Dedifferentiated amniotic fluid mesenchymal stem cell (primary cell): ENCODE measurements at regions not wholly inside any gene's neighbourhood (a gene's known extent, or its start where the extent isn't known, plus 50 kb on each side); places are given as distances from the start of the nearest gene placed in this dataset.

Source experiments
- DNase-seq: peaks from one replicate; pipeline ENCODE4 v3.0.0-alpha.2; 2016; ENCODE audit errors: extremely low spot score

DNA sequence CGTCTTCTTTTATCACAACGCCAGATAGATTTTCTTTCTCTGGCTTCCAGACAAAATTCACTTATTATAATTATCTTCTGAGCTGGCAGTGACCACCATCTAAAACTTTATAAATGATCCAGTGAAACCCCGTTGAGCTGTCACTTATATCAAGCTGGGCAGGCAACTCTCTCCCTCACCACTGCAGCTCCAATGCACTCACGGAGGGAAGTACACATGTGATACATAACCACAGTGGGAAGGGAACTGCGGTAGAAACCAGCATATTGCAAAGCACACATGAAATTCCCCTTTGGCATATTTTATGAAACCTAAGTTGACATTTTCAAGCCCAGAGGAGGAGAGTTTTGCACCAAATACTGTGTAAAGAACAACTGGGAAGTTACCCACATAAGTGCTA is 536.9 kb downstream of the HACE1 start:
- no peak for DNase-seq

DNA sequence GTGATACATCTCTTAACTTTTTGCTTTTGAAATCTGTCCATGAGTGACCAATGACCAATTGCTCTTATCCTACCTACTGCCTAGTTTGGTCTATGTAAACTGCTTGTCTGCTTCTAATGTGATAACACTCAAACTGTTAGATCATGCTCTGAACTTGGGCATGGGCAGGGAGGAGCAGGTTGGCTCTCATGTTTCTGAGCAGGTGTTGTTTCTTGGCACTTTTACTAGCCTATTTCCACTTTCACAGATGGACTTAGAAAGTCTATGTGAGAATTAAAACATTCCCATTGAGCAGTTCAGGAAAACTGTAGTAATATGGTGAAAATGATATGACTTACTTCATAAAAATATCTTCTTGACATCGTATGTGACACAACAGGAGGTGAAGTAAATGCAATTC is 538.4 kb downstream of the HACE1 start:
- DNase-seq, result no peak

DNA sequence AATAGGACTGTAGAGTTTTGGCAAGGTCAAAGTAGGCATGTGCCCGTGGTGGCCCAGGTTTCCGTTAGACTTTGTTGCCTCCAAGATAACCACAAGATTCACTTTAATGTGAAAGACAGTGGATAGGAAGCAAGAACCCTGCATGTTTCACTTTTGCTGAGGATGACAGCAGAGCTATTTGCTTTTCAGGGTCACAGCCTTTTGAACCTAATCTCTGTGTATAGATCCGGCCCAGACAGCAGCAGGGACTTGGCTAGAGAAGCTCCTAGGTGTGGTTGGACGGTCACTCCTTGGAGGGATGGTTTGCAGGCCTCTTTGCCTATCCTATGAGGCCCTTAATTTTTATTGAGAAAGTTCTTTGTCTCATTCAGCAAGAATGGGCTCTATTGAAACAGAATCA is 538.8 kb downstream of the HACE1 start:
- no peak for DNase-seq

DNA sequence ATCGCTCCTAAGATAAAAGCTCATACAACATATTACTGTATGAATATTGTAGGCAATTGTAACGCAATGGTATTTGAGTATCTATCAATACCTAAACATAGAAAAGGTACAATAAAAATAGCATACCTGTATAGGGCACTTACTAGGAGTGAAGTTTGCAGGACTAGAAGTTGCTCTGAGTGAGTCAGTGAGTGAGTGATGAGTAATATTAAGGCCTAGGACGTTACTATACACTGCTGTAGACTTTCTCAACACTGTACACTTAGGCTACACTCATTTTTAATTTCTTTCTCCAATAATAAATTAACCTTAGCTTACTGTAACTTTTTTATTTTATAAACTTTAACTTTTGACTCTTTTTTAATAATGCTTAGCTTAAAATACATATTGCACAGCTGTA is 546.9 kb downstream of the HACE1 start:
- DNase-seq, result no peak

DNA sequence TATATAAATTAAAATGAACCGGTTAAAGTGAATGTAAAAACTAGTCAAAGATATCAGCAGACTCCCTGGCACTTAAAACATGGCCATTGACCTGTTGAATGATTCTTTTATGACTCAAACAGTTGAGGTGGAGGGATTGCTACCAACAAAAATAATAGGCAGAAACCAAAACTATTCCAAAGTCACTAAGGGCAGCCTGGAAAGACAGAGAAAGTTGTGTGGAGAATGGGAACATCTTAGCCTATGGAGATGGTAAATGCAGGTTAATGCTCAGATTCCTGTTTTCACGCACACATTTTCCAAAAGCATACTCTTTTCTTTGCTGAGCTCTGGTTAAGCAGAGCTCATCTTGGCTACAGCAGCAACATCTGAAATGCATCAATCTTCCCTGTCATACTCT is 553.5 kb downstream of the HACE1 start:
- no peak for DNase-seq

DNA sequence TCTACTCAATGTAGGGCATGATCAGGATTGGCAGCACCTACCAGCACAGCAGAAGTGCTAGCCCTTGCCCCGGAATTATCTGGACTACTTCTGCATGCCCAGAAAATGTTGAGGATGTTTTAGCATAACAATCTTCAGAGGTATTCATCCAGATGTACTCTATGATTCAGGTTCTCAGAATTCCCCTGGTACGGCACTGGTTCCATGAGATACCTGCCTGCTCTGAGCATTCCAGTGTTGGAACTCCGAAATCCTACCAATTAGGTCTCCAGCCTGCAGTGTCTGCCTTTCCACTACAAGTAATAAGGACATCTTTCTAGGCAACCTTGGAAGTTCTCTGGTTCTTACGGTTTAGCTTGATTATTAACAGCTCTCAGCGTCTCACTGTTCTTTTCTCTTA is 554.5 kb downstream of the HACE1 start:
- no peak for DNase-seq

GRCh38 chr6:104301951-104302350 is 557.8 kb downstream of the HACE1 start:
- DNase-seq, result no peak

DNA sequence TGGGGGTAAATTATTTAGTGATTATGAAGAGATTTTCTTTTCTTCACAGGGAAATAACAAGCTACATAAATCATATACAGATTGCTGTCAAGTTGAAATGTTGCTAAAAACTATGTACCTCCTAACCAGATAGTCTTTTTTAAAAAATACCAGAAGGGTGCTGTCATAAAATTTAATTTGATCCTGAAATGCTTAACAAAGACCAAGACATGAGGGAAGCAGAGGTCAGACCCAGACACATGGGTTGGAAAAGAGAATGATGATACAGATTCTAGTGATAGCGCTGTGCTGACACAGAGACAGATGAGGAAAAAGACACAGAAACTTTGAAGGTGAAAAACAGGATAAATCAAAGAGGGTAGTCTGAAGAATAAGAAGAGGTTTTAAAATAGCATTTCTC is 573.1 kb downstream of the HACE1 start:
- DNase-seq, result no peak

DNA sequence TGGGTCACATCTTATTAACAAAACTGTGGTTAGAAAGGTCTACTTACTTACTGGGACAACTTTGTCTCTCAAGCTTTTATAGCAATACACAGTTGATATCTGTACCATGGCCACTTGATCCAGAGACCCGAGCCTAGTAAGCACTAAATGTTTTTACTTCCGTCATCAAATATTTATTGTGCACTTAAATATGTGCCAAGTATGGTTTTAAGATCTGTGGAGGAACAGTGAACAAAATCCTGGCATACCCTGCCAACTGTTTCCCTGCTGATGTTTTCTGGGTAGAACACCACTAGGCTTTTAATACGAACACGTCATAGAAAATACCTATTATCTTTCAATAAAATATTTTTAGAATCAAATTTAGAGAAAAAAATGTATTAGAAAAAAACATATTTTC is 574.8 kb downstream of the HACE1 start:
- DNase-seq, result no peak

DNA sequence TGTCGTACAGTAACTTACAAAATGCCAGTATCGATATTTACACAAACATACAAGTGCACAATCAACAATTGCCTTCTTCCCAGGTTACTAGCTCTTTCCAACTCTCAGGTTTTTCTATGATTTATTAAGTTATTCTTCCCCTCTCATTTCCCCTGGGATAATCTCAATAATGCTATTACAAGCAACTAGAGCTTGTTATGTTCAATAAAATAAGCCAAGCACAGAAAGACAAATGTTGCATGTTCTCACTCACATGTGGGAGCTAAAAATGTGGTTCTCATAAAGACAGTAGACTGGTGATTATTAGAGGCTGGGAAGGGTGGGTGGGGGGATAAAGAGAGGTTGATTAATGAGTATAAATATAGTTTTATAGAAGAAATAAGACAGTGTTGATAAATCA is 577.1 kb downstream of the HACE1 start:
- no peak for DNase-seq

- no peak for DNase-seq
Measured at GRCh38 chr6:104281370-104281769, 578.3 kb downstream of the HACE1 start.

DNA sequence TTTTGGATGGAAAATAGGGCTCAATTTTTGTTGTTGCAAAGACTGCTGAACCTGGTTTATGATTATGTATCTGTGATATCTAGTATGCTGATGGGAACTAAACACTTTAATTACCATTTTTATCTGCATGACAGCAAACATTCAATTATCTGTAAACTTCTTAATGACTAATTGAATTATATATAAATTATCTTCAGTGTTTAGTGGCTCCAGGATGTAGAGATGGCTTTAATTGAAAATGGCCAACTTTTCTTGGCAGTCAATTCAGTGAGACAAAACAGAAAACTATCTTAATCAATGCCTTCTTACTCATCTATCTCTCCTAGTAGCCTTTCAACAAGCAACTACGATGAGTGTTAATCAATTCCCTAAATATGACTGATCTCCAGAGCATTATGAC is 591.3 kb downstream of the HACE1 start:
- no peak for DNase-seq

DNA sequence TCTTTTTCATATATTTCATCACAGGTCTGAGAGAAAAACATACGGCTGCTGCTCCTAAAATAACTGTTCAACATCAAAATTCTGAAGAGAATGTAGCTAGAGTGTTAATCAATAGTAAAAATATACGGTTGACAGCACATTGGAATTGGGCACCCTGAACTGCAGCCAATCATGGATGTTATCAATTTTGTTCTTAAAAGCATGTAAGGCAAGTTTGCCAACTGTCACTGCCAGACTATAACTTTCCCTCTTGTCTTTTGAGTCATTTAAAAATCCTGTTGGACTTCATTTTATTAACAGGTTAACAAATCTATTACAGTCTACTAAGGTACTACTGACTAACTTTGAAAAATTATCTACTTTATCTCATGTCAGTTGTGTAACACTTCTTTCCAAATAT is 592.8 kb downstream of the HACE1 start:
- no peak for DNase-seq

- DNase-seq, result no peak
Measured at GRCh38 chr6:104256646-104257045, 603.1 kb downstream of the HACE1 start.

GRCh38 chr6:104253236-104253635 is 606.5 kb downstream of the HACE1 start:
- DNase-seq, result no peak

- no peak for DNase-seq
Measured at GRCh38 chr6:104252276-104252675, 607.4 kb downstream of the HACE1 start.

GRCh38 chr6:104251651-104252050 is 608.1 kb downstream of the HACE1 start:
- no peak for DNase-seq

GRCh38 chr6:104240865-104241264 is 618.9 kb downstream of the HACE1 start:
- DNase-seq, result no peak

- no peak for DNase-seq
Measured at GRCh38 chr6:104239971-104240370, 619.7 kb downstream of the HACE1 start.

DNA sequence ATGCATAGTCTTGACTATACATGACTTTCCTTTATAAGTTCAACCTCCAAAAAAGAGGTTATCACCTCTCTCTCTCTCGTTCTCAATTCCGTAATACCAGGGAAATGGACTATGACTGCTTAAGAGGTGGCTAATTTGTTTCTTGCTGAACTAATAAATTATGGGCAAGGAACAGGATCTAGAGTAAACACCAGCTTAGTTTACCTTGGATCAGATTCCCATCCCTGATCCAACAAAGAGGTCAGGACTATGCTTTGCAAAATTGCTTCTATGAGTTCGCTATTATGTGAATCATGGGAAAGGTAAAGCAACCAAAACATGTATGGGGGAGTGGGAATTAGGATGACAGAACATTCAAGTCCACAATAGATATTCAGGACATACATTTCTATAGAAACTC is 630.7 kb downstream of the HACE1 start:
- no peak for DNase-seq

- DNase-seq, result no peak
Measured at GRCh38 chr6:104227508-104227907, 632.2 kb downstream of the HACE1 start.

DNA sequence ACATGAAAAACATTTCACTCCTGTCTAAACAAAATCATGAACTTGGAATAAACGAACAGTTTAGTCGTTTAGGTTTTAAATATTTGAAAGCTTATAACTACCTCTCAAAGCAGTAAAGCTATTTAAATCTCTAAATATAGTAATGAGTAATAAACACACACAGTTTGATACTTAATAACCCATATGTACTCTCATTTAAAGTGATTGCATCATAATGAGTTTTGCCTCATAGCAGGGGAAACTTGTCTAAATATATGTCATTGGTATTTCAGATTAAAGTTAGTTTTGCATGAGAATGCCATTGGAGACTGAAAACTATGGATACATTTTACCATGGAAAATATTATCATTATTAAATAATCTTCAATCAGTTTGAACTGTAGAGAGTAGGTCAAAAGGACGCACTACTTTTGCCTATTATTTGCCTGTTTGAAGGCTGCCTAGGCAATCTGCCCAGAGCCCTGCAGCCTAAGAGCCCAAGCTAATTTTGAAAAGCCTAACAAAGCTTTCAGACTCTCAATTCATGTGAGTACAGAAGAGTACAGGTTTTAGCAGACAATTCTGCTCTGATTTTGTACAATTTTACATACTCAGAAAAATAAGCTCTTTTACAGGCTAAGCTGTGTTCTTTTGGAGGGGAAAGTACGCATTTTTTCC is 632.8 kb downstream of the HACE1 start:
- DNase-seq, result no peak

- no peak for DNase-seq
Measured at GRCh38 chr6:104218116-104218515, 641.6 kb downstream of the HACE1 start.

- DNase-seq, result no peak
Measured at GRCh38 chr6:104214901-104215300, 644.8 kb downstream of the HACE1 start.
